Thyroid gland (tissue), 4 donors: ENCODE measurements at regions not wholly inside any gene's neighbourhood (a gene's known extent, or its start where the extent isn't known, plus 50 kb on each side); places are given as distances from the start of the nearest gene placed in this dataset.

Experiments used
- POLR2A ChIP-seq, 2 donors: fragments of 450-650 bp; IDR thresholded peaks; one replicate each; pipeline ENCODE4 v1.6.1; 2017; ENCODE audit warnings: antibody characterized with exemption in 2 of 2, mild to moderate bottlenecking in 2 of 2, moderate library complexity in 1 of 2
- TF ChIP-seq, protein P1 (sequence below), 6 experiments: fragments of 200-600 bp in 3 of 6; fragments of 450-650 bp in 3 of 6; sonication (generic) in 3 of 6; IDR thresholded peaks; one replicate each; pipeline ENCODE4 v1.5.1; 2016 to 2019; ENCODE audit warnings: antibody characterized with exemption in 6 of 6, mild to moderate bottlenecking in 2 of 6, inconsistent platforms in 1 of 6, moderate library complexity in 1 of 6

DNA sequence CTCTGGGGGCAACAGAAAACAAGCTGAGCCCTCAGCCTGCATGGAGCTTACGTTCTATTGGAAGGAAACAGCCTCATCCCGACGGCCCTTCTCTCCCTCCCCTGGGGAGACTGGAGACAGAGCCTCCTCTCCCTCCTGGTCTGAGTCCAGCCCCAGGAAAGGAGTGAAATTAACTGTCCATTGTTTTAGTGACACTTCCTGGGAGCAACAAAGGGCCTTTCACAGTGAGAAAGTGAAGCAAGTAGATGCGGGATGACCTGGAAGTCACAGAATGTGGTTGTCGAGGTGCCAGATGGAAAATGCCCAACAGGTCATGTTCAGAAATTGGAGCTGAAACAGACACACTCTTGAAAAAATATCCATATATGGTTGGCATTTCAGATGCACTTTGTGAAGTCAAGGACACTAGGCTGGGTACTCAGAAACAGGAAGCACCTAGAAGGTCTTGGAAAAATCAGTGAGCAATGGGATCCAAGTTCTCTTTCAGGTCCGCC, 77.8 kb downstream of the TFAP2C start:
- TF ChIP-seq POLR2A (IDR thresholded peaks at IDR 0.05) = no peak
- TF ChIP-seq, protein P1, sequence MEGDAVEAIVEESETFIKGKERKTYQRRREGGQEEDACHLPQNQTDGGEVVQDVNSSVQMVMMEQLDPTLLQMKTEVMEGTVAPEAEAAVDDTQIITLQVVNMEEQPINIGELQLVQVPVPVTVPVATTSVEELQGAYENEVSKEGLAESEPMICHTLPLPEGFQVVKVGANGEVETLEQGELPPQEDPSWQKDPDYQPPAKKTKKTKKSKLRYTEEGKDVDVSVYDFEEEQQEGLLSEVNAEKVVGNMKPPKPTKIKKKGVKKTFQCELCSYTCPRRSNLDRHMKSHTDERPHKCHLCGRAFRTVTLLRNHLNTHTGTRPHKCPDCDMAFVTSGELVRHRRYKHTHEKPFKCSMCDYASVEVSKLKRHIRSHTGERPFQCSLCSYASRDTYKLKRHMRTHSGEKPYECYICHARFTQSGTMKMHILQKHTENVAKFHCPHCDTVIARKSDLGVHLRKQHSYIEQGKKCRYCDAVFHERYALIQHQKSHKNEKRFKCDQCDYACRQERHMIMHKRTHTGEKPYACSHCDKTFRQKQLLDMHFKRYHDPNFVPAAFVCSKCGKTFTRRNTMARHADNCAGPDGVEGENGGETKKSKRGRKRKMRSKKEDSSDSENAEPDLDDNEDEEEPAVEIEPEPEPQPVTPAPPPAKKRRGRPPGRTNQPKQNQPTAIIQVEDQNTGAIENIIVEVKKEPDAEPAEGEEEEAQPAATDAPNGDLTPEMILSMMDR (IDR thresholded peaks at IDR 0.05) = no peak
